Astrocyte of the spinal cord (primary cell): ENCODE measurements at regions not wholly inside any gene's neighbourhood (a gene's known extent, or its start where the extent isn't known, plus 50 kb on each side); places are given as distances from the start of the nearest gene placed in this dataset.

ENCODE experiments used
- DNase-seq: peaks from one replicate; pipeline ENCODE4 v3.0.0; 2011; ENCODE audit warnings: low read depth, low spot score
- H3K4me3 ChIP-seq: 2 replicates; pipeline ENCODE4 v1.5.1; 2011; ENCODE audit warnings: low read depth, mild to moderate bottlenecking, low read length, moderate library complexity
- CTCF ChIP-seq: IDR thresholded peaks from 2 replicates; pipeline ENCODE4 v1.5.1; 2012; ENCODE audit warnings: low read depth, mild to moderate bottlenecking, low read length, inconsistent platforms
- in situ Hi-C: cut with HindIII; loops from 2 replicates; pipeline ENCODE4 v1.10.0; 2017; ENCODE audit warnings: low sequenced_read_pairs

DNA sequence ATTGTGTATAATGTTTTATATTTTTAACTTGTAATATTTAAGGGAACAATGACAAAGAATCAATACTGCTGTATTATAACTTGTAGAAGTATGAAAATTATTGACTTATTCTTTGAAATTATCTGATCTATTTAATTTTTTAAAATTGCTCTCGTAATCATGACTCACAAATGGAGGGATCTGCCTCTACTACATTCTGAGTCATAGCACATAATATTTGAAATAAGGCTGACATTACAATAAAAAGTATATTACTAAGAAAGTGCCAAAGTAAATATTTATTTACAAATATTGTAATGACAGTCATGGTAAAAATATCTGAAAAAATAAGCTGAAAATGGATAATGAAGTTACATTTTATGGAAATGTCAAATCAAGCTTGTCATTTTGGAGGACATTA is 1144.6 kb upstream of the CDH2 start:
- in situ Hi-C loops: no loop called here
- DNase-seq: no peak
- no peak overlapping the region for H3K4me3 ChIP-seq
- no peak for TF ChIP-seq CTCF

DNA sequence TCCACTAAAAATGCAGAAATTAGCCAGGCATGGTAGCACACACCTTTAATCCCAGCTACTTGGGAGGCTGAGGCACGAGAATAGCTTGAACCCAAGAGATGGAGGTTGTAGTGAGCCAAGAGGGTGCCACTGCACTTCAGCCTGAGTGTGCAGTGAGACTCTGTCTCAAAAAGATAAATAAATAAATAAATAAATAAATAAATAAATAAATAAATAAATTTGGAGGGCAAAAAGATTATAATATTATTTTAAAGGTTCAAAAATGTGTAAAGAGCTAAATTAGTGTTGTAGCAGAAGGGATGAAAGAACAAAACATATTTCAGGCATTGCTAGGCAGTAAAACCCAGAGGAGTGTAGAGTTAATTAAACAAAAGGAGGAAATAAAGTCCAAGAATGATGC is 1136.4 kb upstream of the CDH2 start:
- no peak overlapping the region for H3K4me3 ChIP-seq
- in situ Hi-C loops: no loop called here
- no peak for TF ChIP-seq CTCF
- no peak for DNase-seq

DNA sequence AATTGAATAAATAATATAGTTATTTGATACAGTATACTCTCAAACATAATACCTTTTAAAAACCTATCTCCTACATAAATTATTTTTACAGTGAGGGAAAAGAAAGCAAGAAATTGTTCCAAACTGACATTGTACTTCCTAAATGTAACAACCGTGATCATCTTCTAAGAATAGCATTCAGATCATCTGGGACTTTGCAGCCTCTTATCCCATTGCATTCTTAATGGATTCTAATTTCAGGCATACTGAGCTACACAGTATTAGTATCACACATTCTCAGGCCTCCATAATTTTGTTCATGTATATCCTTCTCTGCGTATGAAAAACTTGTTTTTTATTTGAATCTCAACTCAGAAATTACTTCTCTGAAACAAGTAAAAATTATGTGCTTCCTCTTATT is 1134.7 kb upstream of the CDH2 start:
- H3K4me3 ChIP-seq: no peak overlapping the region
- TF ChIP-seq CTCF: no peak
- in situ Hi-C loops: no loop called here
- DNase-seq: no peak

- no peak for TF ChIP-seq CTCF
- DNase-seq: no peak
- in situ Hi-C loops: no loop called here
These were observed 1132.4 kb upstream of the CDH2 start for GRCh38 chr18:29309366-29309765.

DNA sequence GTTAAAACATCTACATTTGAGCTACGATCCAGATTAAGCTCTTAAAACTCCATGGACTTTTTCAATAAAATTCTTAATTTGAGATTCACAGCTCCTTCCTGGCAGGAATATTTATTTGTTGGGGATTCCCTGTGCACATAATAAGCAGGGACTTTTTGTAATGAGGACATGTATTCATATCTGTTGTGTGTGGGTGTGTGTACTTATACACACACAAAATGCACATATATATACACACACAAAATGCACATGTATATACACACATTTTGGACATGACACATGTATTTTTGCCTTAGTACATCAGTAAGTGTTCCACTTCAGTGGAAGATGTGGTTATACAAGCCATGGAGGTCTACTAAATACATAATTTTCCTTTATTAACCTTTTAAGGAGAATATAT is 1131.1 kb upstream of the CDH2 start:
- no peak overlapping the region for H3K4me3 ChIP-seq
- TF ChIP-seq CTCF: no peak
- no peak for DNase-seq
- in situ Hi-C loops: no loop called here

More at GRCh38 chr18:29309366-29309765, 1132.4 kb upstream of the CDH2 start:
- no peak overlapping the region for H3K4me3 ChIP-seq

DNA sequence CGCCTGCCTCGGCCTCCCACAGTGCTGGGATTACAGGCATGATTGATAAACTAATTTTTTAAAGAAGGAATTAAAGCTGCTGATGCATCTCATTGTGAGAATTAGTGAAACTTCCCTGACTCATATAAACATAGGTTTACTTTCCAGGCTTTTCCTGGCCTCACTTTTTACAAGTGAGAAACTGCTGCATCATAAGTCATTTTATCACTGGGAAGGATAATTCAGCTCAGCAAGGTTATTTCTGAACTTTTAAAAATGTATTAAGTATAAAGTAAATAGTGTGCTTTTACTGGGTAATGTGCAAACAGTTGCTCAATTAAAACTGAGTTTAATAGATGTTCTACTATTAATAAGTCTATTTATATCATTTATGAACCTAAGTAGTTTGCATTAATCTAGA is 1130.3 kb upstream of the CDH2 start:
- DNase-seq: no peak
- H3K4me3 ChIP-seq: no peak overlapping the region
- no peak for TF ChIP-seq CTCF
- in situ Hi-C loops: no loop called here

- no peak for TF ChIP-seq CTCF
- no peak for DNase-seq
- in situ Hi-C loops: no loop called here
- no peak overlapping the region for H3K4me3 ChIP-seq
These were observed 1128.6 kb upstream of the CDH2 start for GRCh38 chr18:29305516-29305915.
